GM18858 (cell line): ENCODE measurements at regions not wholly inside any gene's neighbourhood (a gene's known extent, or its start where the extent isn't known, plus 50 kb on each side); places are given as distances from the start of the nearest gene placed in this dataset.

Source experiments
- ATAC-seq: cut with Tn5 transposase; IDR thresholded peaks from one replicate; pipeline ENCODE4 v1.9.1; 2021; ENCODE audit not compliant: unreplicated experiment

DNA sequence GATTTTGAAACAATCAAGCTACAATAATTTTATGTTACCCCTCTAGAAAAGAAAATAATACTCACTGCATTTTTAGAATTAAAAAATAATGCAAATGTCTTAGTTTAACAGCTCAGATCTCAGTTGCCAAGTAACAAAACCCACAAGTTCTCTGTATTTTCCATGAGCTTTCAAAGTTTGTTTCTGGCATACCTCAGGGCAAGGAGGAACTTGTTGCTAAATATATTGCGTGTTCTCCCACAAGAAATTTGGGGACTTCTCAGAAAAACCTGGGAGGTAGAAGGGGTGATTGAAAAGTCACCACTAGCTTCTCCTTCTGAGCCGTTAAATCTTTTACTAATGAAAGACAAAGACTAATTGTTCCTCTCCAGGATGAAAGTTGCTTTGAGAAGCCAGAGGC is 236.8 kb upstream of the MARCKS start:
- no peak for ATAC-seq

- no peak for ATAC-seq
Measured at GRCh38 chr6:113622254-113622653, 234.9 kb upstream of the MARCKS start.

DNA sequence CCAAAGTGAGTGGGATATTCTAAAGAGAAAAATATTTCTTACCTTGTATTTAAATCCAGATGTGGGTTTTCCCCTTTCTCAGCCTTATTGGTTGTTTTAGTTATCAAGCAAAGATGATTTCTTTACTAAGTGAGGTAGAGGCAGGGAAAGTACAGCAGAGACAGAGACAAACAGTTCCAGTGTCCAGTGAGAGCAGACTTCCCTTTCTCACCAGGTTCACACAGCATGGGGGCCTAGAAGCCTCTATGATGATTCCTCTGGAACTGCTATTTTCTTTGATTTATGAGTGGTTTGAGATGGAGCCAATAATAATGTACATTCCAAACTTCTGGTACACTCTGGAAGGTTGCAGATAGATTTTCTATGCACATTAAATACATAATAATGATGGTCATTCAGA is 234.0 kb upstream of the MARCKS start:
- ATAC-seq: no peak

- peak; percentile 41 for ATAC-seq
Measured at GRCh38 chr6:113625850-113626249, 231.3 kb upstream of the MARCKS start.

DNA sequence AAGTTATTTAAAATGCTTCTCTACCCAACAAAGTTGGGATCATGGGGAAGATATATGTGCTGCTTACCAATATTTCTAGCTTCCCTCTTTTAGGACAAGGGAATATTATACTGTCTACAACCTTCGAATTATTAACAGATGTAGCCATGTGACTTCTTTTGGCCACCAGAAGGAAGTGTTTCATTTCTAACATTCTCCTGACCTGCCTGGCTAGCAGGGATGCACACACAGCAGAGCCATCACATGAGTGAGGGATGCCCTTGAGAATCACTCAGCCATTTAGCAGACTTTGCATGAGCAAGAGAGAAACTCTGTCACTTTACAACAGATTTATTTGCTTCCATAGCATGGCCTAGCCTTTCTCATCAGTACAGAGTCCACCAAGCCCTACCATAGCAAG is 230.7 kb upstream of the MARCKS start:
- ATAC-seq: peak; percentile 26

GRCh38 chr6:113627480-113627879 is 229.7 kb upstream of the MARCKS start:
- ATAC-seq: peak; percentile 13

GRCh38 chr6:113629256-113629655 is 227.9 kb upstream of the MARCKS start:
- ATAC-seq: no peak

GRCh38 chr6:113629975-113630737 is 227.0 kb upstream of the MARCKS start:
- no peak for ATAC-seq

DNA sequence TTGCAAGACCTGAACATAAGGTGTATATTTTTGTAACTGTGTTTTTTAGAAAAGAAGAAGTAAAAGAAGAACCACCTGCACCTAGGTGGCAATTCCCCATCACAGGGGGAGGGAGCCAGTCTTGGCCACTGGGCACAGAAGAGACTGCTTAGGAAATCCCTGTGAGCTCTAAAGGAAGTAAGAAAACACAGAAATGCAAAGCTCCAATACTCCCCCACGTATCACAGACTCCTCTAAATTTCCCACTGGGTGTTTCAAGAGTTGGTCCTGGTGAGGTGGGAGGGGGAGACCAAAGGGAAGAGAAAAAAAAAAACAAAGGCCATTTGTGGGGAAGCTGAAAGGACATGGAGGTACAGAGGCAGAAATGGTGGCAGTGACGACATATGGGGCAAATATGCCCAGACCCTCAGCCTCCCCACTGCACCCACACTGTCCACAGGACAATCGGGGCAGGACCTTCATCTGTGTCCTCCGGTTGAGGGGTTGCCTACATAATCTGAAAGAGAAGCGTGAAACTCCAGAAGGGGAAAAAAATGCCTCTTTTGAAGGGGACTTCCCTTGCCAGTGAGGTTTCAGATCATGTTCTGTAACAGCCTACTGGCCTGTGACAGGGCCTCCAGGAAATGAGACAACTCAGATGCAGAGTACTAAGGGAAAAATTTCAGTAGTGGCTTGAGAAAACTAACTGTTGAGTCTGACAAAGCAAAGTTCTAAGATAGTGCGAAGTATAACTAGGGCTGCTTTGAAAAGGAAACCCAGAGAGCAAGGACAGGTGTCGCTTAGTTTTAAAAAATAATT is 226.2 kb upstream of the MARCKS start:
- ATAC-seq: peak; percentile 41

- ATAC-seq: no peak
Measured at GRCh38 chr6:113631666-113632065, 225.5 kb upstream of the MARCKS start.

GRCh38 chr6:113632220-113632864 is 224.8 kb upstream of the MARCKS start:
- ATAC-seq: peak; percentile 28

DNA sequence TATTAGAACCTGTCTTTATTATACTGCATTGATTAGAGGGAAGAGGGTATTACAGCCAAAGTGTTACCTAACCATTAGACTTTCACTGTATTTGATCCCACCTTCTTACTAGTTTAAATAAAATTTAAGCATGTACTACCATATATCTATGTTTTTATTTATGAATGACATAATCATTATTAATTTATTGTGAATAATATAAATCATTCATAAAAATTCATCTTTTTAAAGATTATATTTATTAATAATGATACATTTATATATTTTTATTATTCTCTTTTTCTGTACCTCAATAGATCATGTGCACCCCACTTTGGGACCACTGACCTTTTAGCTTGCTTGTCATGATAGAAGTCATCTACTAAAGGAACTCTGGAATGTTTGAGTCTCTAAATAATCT is 223.5 kb upstream of the MARCKS start:
- no peak for ATAC-seq

DNA sequence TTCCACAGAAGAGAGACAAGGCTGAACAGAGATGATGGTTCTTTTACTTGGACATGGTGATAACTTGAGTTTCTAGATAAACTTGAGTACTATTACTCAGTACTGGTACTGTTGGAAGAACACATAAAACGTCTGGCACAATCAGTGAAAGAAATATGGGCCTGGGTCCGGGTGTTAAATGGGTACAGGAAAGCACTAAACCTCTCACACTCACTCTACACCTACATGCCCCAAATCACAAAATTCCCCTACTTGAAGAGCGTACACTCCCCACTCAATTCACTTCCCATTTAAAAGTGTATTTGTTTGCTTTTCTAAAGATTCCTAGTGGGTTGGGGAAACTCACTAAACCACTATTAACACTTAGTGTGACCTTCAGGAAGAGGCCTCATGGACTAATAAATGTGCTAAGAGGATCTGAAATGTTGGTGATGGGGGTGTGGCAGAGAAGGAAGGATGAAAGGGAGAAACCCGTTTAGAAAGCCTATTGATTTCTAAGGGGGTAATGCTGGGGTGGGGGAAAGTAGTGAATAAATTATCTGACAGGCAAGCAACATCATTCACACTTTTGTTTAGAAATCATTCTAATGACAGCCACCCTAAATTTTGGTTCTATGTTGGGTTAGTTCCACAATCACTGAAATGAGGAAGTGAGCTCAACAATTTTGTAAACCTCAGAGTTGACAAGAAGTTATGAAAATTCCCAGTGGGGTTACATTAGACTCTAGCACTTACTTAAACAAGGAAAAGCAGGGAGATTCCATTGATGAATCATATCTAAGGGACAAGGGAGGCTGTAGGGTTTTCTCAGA is 222.6 kb upstream of the MARCKS start:
- ATAC-seq: peak; percentile 22

DNA sequence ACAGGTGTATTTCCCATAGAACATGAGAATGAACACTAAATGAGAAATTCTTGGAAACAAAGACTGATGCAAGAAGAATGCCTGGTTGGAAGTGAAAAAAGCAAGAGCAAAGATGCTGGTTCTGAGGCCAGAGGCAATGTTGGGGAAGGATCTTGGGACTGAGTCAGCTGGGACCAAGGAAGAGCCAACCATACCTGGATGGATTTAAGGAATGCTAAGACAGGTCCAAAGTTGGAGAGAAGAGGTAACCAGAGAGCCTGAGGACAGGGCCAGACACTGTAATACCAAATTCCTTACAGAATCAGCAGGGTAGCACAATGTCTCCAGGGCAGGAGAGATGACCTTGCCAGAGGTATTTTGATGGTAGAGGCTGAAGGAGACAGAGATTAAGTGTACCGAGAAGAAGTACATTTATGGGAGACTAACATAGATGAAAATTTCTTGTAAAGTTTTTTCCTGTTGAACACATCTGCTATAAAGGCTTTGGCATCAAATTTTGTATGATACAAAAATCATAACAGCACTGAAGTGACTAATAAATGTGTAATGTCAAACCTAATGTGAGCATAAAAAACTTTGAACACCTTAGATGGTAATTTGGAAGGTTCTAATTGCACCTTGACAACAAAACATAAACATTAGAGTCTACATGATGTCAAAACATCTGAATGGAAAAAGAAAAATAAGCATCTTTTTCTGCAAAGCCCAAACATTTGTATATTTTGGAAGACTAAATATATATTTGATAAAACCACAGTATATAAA is 221.7 kb upstream of the MARCKS start:
- ATAC-seq: no peak

GRCh38 chr6:113636357-113636824 is 220.8 kb upstream of the MARCKS start:
- no peak for ATAC-seq

- ATAC-seq: no peak
Measured at GRCh38 chr6:113640051-113640450, 217.1 kb upstream of the MARCKS start.

- ATAC-seq: no peak
Measured at GRCh38 chr6:113642001-113642713, 215.0 kb upstream of the MARCKS start.

DNA sequence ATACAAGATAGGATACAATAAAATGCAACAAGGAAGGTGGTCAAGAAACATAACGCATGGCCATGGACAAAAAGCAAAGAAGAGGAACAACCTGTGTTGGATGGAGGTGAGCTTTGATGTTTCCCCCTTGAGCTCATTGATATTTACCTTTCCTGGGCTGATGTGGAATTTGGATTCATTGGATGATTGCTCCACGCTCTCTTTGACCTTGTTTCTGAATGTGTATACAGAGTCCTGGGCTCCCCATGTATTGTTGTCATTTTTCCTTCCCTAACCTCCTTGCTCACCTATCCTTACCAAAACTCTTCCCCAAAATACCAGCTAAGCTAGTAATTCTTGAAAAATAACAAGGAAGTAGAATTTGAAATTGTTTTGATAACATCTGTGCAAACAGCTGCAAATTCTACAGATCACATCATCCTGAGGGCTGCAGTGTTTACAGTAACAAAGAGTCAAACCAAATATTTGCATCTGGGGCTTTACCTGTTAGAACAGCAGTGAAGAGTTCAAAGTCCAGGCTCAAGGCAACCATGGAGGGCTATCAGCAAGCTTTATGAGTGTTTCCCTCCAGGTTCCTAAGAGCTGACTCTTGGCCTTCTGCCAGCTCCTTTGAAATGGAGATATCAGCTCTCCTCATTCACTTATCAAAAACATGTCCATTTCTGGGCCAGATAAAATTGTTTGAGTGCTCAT is 214.3 kb upstream of the MARCKS start:
- ATAC-seq: peak; percentile 91

GRCh38 chr6:113643407-113643770 is 213.8 kb upstream of the MARCKS start:
- ATAC-seq: no peak
